GM23338 (cell line): ENCODE measurements at regions not wholly inside any gene's neighbourhood (a gene's known extent, or its start where the extent isn't known, plus 50 kb on each side); places are given as distances from the start of the nearest gene placed in this dataset.
A peak's percentile ranks its signal among the peaks of the same experiment; 100 is the strongest.

ENCODE experiments used
- ATAC-seq: fragments of 200-7000 bp; cut with Tn5 transposase; 3 replicates; pipeline ENCODE4 v1.9.1; 2020
- DNase-seq: peaks from one replicate; pipeline ENCODE4 v3.0.0-alpha.2; 2015; ENCODE audit warnings: low spot score
- H2AFZ ChIP-seq: fragments of 200-600 bp; sonication (generic); 2 replicates; pipeline ENCODE4 v1.8.0; 2016; ENCODE audit warnings: antibody characterized with exemption, mild to moderate bottlenecking, moderate library complexity
- H3F3A ChIP-seq: fragments of 200-600 bp; sonication (generic); replicated peaks from 2 replicates; pipeline ENCODE4 v1.8.0; 2017; ENCODE audit warnings: antibody characterized with exemption, mixed run types, low read depth
- H3K27ac ChIP-seq: fragments of 200-600 bp; sonication (generic); 2 replicates; pipeline ENCODE4 v1.6.1; 2016; ENCODE audit warnings: low read depth
- H3K27me3 ChIP-seq: fragments of 200-600 bp; sonication (generic); 2 replicates; pipeline ENCODE4 v1.8.0; 2016; ENCODE audit warnings: mild to moderate bottlenecking, mixed run types, moderate library complexity; ENCODE audit not compliant: insufficient read depth
- H3K36me3 ChIP-seq: fragments of 200-600 bp; sonication (generic); 2 replicates; pipeline ENCODE4 v1.8.0; 2016; ENCODE audit warnings: mild to moderate bottlenecking; ENCODE audit not compliant: insufficient read depth
- H3K4me1 ChIP-seq: fragments of 200-600 bp; sonication (generic); 2 replicates; pipeline ENCODE4 v1.8.0; 2016; ENCODE audit warnings: mild to moderate bottlenecking, moderate library complexity; ENCODE audit not compliant: insufficient read depth
- H3K4me2 ChIP-seq: fragments of 200-600 bp; sonication (generic); 2 replicates; pipeline ENCODE4 v1.7.1; 2017; ENCODE audit warnings: mixed run types
- H3K4me3 ChIP-seq: fragments of 200-600 bp; sonication (generic); 2 replicates; pipeline ENCODE4 v1.6.1; 2016; ENCODE audit warnings: mixed run types
- H3K79me2 ChIP-seq: fragments of 200-600 bp; sonication (generic); replicated peaks from 2 replicates; pipeline ENCODE4 v1.8.0; 2017; ENCODE audit warnings: mild to moderate bottlenecking; ENCODE audit not compliant: insufficient read depth
- H3K9me2 ChIP-seq: fragments of 200-600 bp; sonication (generic); 2 replicates; pipeline ENCODE4 v1.8.0; 2017; ENCODE audit not compliant: insufficient read depth
- H4K20me1 ChIP-seq: fragments of 200-600 bp; sonication (generic); replicated peaks from 2 replicates; pipeline ENCODE4 v1.8.0; 2017; ENCODE audit warnings: mild to moderate bottlenecking; ENCODE audit not compliant: insufficient read depth
- H3K27ac Mint-ChIP-seq: 2 replicates; pipeline ENCODE4 v1.8.0; 2020; ENCODE audit warnings: inconsistent platforms, mild to moderate bottlenecking, moderate library complexity, mixed read lengths
- H3K27me3 Mint-ChIP-seq: 3 replicates; pipeline ENCODE4 v1.8.0; 2022; ENCODE audit warnings: low read depth, mild to moderate bottlenecking, moderate library complexity, mixed read lengths, inconsistent platforms; ENCODE audit not compliant: insufficient read depth, poor library complexity
- H3K36me3 Mint-ChIP-seq: 3 replicates; pipeline ENCODE4 v1.8.0; 2021; ENCODE audit warnings: low read depth, mild to moderate bottlenecking, inconsistent platforms, moderate library complexity, mixed read lengths
- H3K4me1 Mint-ChIP-seq: 3 replicates; pipeline ENCODE4 v1.8.0; 2020; ENCODE audit warnings: mild to moderate bottlenecking, inconsistent platforms, mixed read lengths
- H3K4me3 Mint-ChIP-seq: 3 replicates; pipeline ENCODE4 v1.8.0; 2021; ENCODE audit warnings: moderate library complexity, mild to moderate bottlenecking, inconsistent platforms, mixed read lengths
- H3K9me3 Mint-ChIP-seq: 3 replicates; pipeline ENCODE4 v1.8.0; 2020; ENCODE audit warnings: moderate library complexity, mild to moderate bottlenecking, inconsistent platforms, mixed read lengths
- CREB1 ChIP-seq: fragments of 250-450 bp; sonication (Bioruptor Pico); IDR thresholded peaks from 2 replicates; pipeline ENCODE4 v1.5.0; 2020; ENCODE audit warnings: low read depth, mild to moderate bottlenecking, moderate library complexity
- ETS1 ChIP-seq: IDR thresholded peaks from 2 replicates; pipeline ENCODE4 v1.6.1; 2016; ENCODE audit warnings: antibody characterized with exemption
- EZH2 ChIP-seq: fragments of 200-600 bp; sonication (generic); IDR thresholded peaks from one replicate; pipeline ENCODE4 v1.8.0; 2017; ENCODE audit warnings: antibody characterized with exemption, mild to moderate bottlenecking, low read depth; ENCODE audit not compliant: unreplicated experiment
- POLR2AphosphoS5 ChIP-seq: IDR thresholded peaks from 2 replicates; pipeline ENCODE4 v1.6.1; 2016; ENCODE audit warnings: antibody characterized with exemption, low read depth
- REST ChIP-seq: IDR thresholded peaks from one replicate; pipeline ENCODE4 v1.6.1; 2018; ENCODE audit warnings: antibody characterized with exemption; ENCODE audit not compliant: unreplicated experiment
- STAT1 ChIP-seq: IDR thresholded peaks from one replicate; pipeline ENCODE4 v1.6.1; 2016; ENCODE audit warnings: antibody characterized with exemption; ENCODE audit not compliant: unreplicated experiment
- ZNF331 ChIP-seq: fragments of 250-450 bp; sonication (Bioruptor Pico); IDR thresholded peaks from 2 replicates; pipeline ENCODE4 v1.5.0; 2020; ENCODE audit warnings: low read depth, mild to moderate bottlenecking, moderate library complexity
- ZNF462 ChIP-seq: fragments of 250-450 bp; sonication (Bioruptor Pico); IDR thresholded peaks from 2 replicates; pipeline ENCODE4 v1.5.0; 2020; ENCODE audit warnings: mild to moderate bottlenecking, moderate library complexity

- peaks cover 11% of the 10 kb centered on the region for H3K27me3 Mint-ChIP-seq
- Histone ChIP-seq H2AFZ (peak overlapping the region; percentile 82), H3K79me2 (no peaks in the 10 kb centered on the region), H3K4me1 (peaks cover 17% of the 10 kb centered on the region), H3K4me3 (peak overlapping the region; percentile 58), H3F3A (peaks cover 4% of the 10 kb centered on the region; the same call in 1 of the 2 replicates), H3K4me2 (peak overlapping the region; percentile 79), H3K27me3 (peaks cover 22% of the 10 kb centered on the region), H3K27ac (no peak overlapping the region), H4K20me1 (no peaks in the 10 kb centered on the region), H3K36me3 (no peaks in the 10 kb centered on the region), H3K9me2 (no peaks in the 10 kb centered on the region)
- ATAC-seq (peak; percentile 77), DNase-seq (peak; percentile 92)
- H3K36me3 Mint-ChIP-seq = peaks cover 7% of the 10 kb centered on the region; the same call in 2 of the 3 replicates
- H3K27ac Mint-ChIP-seq = peak overlapping the region; percentile 20; the same call in 1 of the 2 replicates
- H3K4me1 Mint-ChIP-seq = peaks cover 27% of the 10 kb centered on the region
- H3K9me3 Mint-ChIP-seq = peaks cover 8% of the 10 kb centered on the region; the same call in 2 of the 3 replicates
- H3K4me3 Mint-ChIP-seq = peak overlapping the region; percentile 73
- TF ChIP-seq STAT1 = no peak
Observed at GRCh38 chr7:149690688-149691446, 82.5 kb downstream of the ZNF467 start.

GRCh38 chr7:149689291-149689721 is 84.1 kb downstream of the ZNF467 start:
- no peak for ATAC-seq
- H3K4me1 Mint-ChIP-seq = peaks cover 31% of the 10 kb centered on the region

More at GRCh38 chr7:149689291-149689721, 84.1 kb downstream of the ZNF467 start:
- Histone ChIP-seq H3K79me2 (no peaks in the 10 kb centered on the region), H3F3A (peaks cover 4% of the 10 kb centered on the region; the same call in 1 of the 2 replicates), H4K20me1 (no peaks in the 10 kb centered on the region), H3K4me3 (no peak overlapping the region), H2AFZ (no peak overlapping the region), H3K27me3 (peaks cover 22% of the 10 kb centered on the region), H3K4me1 (peaks cover 26% of the 10 kb centered on the region), H3K9me2 (no peaks in the 10 kb centered on the region), H3K36me3 (no peaks in the 10 kb centered on the region), H3K4me2 (no peak overlapping the region), H3K27ac (no peak overlapping the region)
- peaks cover 7% of the 10 kb centered on the region; the same call in 2 of the 3 replicates for H3K36me3 Mint-ChIP-seq
- TF ChIP-seq ZNF331 (CRISPR knock-in tag) (no peak), EZH2 (no peak), CREB1 (CRISPR knock-in tag) (no peak), POLR2AphosphoS5 (no peak), REST (no peak), ZNF462 (no peak), ETS1 (no peak)
- H3K4me3 Mint-ChIP-seq = no peak overlapping the region
- H3K27ac Mint-ChIP-seq = no peak overlapping the region
- no peak for DNase-seq
- peaks cover 8% of the 10 kb centered on the region; the same call in 2 of the 3 replicates for H3K9me3 Mint-ChIP-seq
- H3K27me3 Mint-ChIP-seq = peaks cover 11% of the 10 kb centered on the region
